ENCODE measurements at regions not wholly inside any gene's neighbourhood (a gene's known extent, or its start where the extent isn't known, plus 50 kb on each side); places are given as distances from the start of the nearest gene placed in this dataset.
A peak's percentile ranks its signal among the peaks of the same experiment; 100 is the strongest.
"Not testable (repeated sequence)": the region's sequence is repeated elsewhere in the genome, so short reads cannot be mapped to it uniquely, and the experiment has no call there.

DNA sequence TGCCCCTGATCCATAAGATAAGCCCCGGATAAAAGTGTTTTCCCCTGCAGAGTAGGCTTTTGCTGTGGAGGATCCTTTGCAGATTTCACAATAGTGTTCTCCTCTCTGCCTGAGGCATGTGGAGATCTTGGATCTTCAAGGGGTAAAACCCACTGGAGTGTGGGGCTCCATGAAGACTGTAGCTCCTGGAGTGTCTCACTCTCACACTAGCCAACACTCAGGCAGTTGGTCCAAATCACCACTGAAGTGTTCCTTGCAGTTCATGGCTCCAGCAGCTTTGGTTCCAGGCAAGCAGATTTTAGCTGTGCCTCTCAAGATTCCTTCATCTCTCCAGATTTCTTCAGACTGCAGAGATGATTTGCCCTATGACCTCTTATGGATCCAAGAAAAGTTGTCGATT, 665.3 kb downstream of the TNS3 start:
- no peak overlapping the region for H3K4me3 ChIP-seq (ENCODE audit: low read depth, low read length)
- DNase-seq (ENCODE audit: low read depth) = no peak
- TF ChIP-seq, protein P1, sequence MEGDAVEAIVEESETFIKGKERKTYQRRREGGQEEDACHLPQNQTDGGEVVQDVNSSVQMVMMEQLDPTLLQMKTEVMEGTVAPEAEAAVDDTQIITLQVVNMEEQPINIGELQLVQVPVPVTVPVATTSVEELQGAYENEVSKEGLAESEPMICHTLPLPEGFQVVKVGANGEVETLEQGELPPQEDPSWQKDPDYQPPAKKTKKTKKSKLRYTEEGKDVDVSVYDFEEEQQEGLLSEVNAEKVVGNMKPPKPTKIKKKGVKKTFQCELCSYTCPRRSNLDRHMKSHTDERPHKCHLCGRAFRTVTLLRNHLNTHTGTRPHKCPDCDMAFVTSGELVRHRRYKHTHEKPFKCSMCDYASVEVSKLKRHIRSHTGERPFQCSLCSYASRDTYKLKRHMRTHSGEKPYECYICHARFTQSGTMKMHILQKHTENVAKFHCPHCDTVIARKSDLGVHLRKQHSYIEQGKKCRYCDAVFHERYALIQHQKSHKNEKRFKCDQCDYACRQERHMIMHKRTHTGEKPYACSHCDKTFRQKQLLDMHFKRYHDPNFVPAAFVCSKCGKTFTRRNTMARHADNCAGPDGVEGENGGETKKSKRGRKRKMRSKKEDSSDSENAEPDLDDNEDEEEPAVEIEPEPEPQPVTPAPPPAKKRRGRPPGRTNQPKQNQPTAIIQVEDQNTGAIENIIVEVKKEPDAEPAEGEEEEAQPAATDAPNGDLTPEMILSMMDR (IDR thresholded peaks at IDR 0.05; ENCODE audit: control insufficient read depth, extremely low read depth, insufficient read depth) = no peak

GRCh38 chr7:46912692-46913091, 669.2 kb downstream of the TNS3 start:
- TF ChIP-seq, protein P1 (IDR thresholded peaks at IDR 0.05; ENCODE audit: control insufficient read depth, extremely low read depth, insufficient read depth) = no peak
- H3K4me3 ChIP-seq (ENCODE audit: low read depth, low read length) = no peak overlapping the region
- no peak for DNase-seq (ENCODE audit: low read depth)

GRCh38 chr7:46909601-46910051, 672.3 kb downstream of the TNS3 start:
- TF ChIP-seq, protein P1 (IDR thresholded peaks at IDR 0.05; ENCODE audit: control insufficient read depth, extremely low read depth, insufficient read depth) = no peak
- no peak for DNase-seq (ENCODE audit: low read depth)
- no peak overlapping the region for H3K4me3 ChIP-seq (ENCODE audit: low read depth, low read length)

GRCh38 chr7:46908770-46909169, 673.1 kb downstream of the TNS3 start:
- TF ChIP-seq, protein P1 (IDR thresholded peaks at IDR 0.05; ENCODE audit: control insufficient read depth, extremely low read depth, insufficient read depth) = no peak
- H3K4me3 ChIP-seq (ENCODE audit: low read depth, low read length) = no peak overlapping the region
- DNase-seq (ENCODE audit: low read depth) = no peak

- H3K4me3 ChIP-seq (ENCODE audit: low read depth, low read length); DNase-seq (ENCODE audit: low read depth): not testable (repeated sequence)
Measured at GRCh38 chr7:46904523-46904922, 677.4 kb downstream of the TNS3 start.

DNA sequence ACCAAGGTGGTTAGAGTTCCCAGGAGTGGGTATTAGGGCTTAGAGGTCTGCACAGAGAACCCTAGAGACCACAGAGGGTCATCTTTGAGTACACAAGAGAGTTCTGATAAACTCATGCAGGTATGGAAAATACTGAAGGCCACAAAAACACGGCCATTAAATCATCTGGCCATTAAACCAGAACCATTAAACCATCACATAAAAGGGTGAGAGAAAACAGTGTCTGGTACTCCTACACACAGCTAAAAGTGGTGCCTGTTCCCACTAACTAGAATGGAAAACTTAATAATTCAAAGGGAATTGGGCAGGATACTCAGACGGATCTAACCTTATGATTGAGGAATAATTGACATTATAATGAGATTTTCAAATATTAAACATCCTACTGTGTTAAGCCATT, 679.4 kb downstream of the TNS3 start:
- TF ChIP-seq, protein P1 (IDR thresholded peaks at IDR 0.05; ENCODE audit: control insufficient read depth, extremely low read depth, insufficient read depth) = no peak
- no peak for DNase-seq (ENCODE audit: low read depth)
- no peak overlapping the region for H3K4me3 ChIP-seq (ENCODE audit: low read depth, low read length)

DNA sequence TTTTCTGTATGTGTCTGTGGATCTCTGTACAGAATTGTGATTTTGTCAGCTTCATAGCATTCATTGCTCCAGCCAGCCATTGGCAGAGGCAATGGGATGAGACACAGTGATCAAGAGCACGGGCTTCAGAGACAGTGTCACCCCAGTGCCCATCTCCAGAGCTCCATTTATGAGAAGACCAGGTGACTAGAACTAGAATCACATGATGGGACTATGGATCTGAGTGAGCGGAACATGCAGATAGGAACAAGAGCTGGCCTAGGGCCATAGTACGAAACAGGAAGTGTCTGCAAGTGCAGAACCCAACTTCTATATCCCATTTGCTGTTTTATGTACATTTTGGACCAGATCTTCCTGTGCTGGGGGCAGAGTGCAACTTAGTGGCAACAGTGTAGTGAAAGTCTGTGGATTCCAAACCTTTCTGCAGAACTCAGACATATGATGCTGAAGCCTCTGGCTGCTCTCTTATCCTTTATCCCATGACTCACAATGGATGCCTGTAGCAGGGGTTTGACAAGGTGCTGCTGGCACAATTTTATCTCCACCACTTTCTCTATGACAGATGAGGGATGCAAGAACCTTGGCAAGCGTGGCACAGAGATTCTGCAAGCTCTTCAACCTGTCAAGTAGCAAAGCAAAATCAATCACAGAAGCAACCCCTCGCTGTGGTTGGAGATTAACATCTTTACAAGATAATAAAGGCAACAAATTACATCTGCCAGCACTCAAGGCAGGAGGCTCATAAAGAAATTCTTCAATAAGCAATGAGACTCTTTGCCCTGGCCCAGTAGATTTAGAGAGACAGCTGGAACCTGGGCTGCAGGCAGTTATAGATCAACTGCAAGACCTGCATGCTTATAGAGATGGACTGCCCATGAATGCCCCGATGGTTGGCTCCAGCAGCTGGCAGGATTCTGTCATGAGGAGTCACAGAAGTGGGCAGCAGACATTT, 681.3 kb downstream of the TNS3 start:
- no peak overlapping the region for H3K4me3 ChIP-seq (ENCODE audit: low read depth, low read length)
- TF ChIP-seq, protein P1 (IDR thresholded peaks at IDR 0.05; ENCODE audit: control insufficient read depth, extremely low read depth, insufficient read depth) = no peak
- DNase-seq (ENCODE audit: low read depth) = peak; percentile 42
